GM21737 (cell line): ENCODE measurements at regions not wholly inside any gene's neighbourhood (a gene's known extent, or its start where the extent isn't known, plus 50 kb on each side); places are given as distances from the start of the nearest gene placed in this dataset.

ENCODE experiments used
- ATAC-seq: cut with Tn5 transposase; IDR thresholded peaks from one replicate; pipeline ENCODE4 v1.9.1; 2021; ENCODE audit warnings: mild to moderate bottlenecking, moderate library complexity; ENCODE audit not compliant: unreplicated experiment

GRCh38 chr12:92034858-92035401 is 110.7 kb downstream of the BTG1 start:
- peak; percentile 72 for ATAC-seq

- no peak for ATAC-seq
Observed at GRCh38 chr12:92034083-92034482, 111.6 kb downstream of the BTG1 start.

DNA sequence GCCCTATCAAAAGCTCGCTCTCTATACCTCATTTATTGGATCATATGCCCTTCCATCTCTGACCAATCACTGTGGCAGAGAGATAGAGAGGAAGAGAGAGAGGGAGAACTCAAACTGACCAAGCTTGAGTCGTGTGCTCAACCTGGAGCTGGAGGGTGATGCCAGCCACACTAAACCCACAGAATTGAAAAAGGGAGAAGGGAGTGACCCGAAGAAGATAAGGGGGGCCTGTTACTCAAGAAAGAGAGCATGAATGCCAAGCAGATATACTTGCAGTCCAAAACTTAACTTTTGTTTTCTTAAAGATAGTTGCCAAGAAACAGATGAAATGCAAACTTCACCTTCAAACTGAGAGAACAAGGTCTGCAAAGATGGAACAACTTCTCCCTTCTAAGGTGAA is 112.7 kb downstream of the BTG1 start:
- ATAC-seq = no peak

DNA sequence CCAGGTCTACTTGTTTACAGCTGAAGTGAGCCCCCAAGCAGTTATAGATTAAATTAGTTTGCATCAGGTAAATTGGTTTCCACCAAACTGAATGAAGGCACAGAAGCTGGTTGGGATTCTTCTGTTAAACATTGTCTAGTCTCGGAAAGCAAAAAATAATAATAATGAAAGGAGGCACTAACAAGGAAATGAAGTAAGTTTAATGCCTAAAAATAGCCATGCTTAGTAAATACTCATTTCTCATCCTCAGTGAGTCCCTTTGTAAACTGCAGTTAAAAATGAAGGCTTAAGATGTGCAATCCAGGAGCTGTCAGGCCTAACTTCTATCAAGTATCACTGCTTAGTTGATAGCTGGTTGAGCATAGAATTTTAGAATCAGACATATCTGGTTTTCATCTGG is 113.5 kb downstream of the BTG1 start:
- ATAC-seq = no peak

DNA sequence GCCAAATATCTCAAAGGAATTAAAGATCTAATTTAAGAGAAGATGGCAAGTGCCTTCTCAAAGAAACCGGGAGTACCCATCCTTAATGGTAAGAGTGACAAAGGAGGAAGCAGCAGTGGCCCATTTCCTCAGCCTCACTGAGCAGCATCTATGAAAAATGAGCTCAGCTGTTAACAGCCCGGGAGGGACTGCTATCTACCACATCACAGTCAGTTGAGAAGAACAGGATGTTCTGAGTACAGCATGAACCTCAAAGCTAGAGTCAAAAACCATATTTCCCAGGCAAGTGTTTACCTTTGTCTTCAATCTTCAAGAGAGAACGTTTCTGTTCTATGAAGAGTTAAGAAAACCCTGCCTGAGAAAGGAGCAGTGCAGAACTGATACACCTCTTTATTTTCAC is 115.0 kb downstream of the BTG1 start:
- ATAC-seq = peak; percentile 61

- no peak for ATAC-seq
Observed at GRCh38 chr12:92029902-92030586, 115.6 kb downstream of the BTG1 start.

DNA sequence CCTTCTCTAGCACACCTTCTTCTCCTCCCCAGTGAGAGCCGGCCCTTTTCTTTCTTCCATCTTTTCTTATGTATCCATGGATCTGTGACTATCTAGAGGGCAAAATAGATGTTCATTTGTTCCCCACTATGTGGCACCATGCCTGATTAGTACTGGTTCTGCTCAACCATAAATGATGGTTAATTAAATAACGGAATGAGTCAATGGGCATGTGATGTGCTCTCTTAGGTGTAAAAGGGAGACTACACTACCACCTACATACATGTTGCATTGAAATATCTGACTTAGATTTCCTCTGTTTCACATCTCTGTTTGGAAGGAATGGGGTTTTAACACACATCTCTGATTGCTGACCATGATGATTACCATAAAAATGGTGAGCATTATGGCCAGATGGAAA is 116.5 kb downstream of the BTG1 start:
- ATAC-seq = no peak

DNA sequence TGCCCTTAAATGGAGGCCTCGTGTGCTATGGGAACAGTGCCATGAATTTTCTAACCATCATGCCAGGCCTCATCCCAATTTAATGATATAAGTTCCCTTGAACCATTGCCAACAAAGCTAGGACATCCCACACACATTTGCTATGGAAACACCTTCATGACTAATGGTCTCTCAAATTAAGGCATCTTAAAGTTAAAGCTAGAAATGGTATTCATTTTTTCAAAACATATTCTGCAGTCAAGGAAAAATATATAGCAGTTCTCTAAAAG is 117.3 kb downstream of the BTG1 start:
- no peak for ATAC-seq

GRCh38 chr12:92027701-92028440 is 117.8 kb downstream of the BTG1 start:
- ATAC-seq = no peak

DNA sequence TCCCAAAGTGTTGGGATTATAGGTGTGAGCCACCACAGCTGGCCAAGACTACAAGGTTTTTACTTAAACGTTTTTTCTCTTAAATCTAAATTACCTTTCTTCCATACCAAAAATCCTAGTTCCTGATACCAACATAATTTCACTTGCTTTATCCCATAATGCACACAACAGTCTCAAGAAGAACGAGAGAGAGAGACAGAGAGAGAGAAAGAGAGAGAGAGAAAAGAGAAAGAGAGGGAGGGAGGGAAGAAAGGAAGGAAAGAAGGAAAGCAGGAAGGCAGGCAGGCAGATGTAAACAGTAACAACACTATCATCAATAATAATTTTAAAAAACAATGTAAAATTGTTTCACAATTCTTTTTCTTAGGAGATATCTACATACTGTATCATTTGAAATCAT is 118.4 kb downstream of the BTG1 start:
- no peak for ATAC-seq

DNA sequence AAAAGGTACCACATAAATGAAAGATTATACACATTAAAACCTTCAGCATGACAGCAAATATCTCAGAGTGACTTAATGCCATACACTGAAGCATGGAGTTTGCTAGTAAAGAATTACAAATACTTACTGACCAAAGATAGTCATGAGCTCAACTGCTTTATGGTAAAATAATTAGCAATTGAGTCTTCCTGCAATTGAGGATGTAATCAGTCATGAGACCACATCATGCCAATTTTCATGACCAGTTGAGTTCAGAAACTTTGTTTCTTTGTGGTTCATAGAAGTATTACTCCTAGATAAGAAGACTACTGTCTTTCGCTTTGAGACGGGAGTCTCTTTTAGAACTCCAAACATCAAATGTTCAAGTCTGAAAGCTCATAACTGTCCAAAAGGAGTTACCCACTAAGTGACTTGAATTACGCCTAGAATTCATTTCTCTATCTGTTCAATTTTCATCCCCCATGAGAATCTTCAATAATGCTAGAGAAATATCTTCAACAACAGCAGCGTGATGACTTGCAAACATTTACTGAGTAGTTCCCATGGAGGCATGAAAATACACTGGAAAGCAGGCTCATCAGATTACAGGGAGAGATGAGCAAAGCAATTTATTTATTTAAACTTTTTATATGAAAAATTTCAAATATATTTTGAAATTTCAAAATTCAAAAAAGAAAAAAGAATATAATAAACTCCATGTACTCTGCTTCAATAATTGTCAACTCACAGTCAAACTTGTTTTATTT is 120.0 kb downstream of the BTG1 start:
- ATAC-seq = no peak

DNA sequence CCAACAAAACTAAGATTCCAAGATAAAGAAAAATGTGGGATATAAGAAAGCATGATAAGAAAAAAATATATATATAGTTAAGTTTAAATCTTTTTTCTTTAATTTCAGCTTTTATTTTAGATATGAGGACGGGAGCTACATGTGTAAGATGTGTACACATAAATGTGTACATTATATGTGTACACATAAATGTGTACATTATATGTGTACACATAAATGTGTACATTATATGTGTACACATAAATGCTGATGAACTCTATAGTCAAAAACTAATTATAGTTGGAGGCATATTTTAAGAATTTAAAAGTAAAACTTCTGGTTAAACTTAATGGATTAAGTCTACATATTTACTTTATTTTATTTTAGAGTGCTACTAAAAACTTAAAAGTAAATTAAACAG is 123.6 kb downstream of the BTG1 start:
- no peak for ATAC-seq

GRCh38 chr12:92021666-92022035 is 124.0 kb downstream of the BTG1 start:
- ATAC-seq = no peak

- ATAC-seq = no peak
Observed at GRCh38 chr12:92020983-92021665, 124.5 kb downstream of the BTG1 start.

DNA sequence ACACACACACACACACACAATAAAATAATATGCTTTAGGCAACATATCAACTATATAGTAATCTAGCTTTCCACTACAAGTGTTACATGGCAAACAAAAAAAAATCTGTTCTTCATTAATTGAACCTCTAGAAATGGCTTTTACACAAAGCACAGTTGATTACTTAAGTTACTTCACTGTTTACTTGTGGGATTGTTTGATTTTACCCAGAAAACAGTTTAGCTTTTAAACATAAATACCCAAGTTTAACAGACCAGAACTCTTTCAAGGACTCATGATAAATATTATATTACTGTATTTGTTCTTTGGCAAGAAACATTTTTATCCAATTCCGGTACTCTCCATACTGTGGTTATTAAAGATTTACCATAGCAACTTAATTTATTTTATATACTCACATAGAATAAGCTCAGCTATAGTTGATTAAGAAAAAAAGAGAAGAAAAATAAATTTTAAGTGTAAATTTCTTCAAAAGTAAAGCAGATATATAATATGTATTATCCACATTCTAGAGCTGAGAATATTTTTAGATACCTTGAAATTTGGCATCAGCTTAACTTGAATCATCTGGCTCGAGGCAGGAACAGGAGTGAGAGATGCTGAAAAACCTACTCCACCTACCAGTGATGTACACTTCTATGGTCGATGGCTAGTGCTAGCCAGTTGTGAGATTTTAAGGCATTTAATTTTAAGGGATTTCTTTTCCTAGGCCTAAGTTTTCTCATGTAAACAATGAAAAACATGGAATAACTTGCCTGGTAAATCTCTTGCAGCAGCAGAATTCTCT is 126.0 kb downstream of the BTG1 start:
- no peak for ATAC-seq

DNA sequence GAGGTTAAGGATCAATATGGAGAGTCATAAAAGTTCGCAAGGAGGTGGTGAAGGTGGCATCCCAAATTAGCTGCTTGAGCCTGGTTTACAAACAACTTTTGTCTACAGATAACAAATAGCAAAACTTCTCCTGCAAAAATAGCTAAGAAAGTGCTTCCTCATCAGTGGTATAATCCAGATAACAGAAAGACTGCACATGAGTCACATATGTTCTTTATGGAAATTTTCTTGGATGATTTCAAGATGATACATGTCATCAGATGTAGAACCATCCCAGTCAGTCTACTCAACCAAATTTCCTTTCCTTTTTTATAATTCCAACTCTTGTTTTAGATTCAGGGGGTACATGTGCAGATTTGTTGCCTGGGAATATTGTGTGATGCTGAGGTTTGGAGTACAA is 133.0 kb downstream of the BTG1 start:
- ATAC-seq = no peak

DNA sequence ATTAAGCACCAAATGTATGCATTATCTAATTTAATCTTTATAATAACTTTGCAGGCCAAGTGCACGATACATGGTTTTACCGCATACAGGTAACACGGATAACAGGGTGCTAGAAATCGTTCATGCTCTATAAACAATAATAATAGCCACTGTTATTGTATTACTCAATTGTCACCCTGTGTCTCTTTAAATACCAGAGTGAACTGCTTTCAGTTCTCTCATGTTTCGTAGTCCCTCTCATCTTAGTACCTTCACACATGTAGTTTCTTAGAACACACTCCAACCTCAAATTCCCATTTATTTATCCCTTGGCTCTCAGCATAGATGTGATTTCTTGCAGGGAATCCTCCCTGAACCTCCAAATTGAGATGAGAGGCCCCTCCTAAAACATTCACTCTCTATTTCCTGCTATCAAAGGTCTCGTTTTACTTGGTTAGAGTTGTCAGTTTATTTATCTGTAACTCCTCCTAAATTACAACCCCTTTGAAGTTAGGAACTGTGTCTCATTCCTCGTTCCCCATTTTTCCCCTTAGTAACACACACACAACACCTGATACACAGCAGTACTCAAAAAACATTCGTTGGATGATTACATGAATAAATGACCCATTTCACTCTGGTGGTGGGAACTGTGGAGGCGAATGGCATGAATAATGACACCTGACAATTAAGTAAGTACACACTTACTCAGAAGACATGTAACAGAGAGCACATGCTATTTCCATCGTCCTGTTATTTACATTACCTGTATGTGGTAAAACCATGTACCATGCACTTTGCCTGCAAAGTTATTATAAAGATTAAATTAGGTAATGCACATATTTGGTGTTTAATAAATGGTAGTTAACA is 134.6 kb downstream of the BTG1 start:
- no peak for ATAC-seq

GRCh38 chr12:92010368-92010767 is 135.3 kb downstream of the BTG1 start:
- ATAC-seq = no peak

DNA sequence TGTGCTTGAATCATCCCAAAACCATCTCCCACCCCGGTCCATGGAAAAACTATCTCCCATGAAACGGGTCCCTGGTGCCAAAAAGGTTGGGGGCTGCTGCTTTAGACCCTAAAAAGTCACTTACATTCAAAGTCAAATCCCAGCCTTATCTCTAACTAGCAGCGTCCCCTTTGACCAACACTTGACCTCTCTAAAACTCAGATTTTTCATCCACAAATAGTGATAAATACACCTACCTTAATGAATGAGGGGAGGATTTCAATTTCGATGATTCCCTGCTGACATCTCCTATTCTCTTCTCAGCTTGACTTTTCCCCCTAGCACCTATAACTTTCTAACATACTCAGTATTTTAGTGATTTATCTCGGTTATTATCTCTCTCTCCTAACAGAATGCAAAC is 137.3 kb downstream of the BTG1 start:
- no peak for ATAC-seq

- no peak for ATAC-seq
Observed at GRCh38 chr12:92007787-92008186, 137.9 kb downstream of the BTG1 start.
